ENCODE measurements at regions not wholly inside any gene's neighbourhood (a gene's known extent, or its start where the extent isn't known, plus 50 kb on each side); places are given as distances from the start of the nearest gene placed in this dataset.

GRCh38 chr11:98431463-98432359 lies 589.0 kb upstream of the CNTN5 start:
- TF ChIP-seq POLR2AphosphoS5 (IDR thresholded peaks at IDR 0.05), result no peak
- no peak for TF ChIP-seq CTCF (IDR thresholded peaks at IDR 0.05)
- no peak for TF ChIP-seq POLR2A (IDR thresholded peaks at IDR 0.05)
- TF ChIP-seq EP300 (IDR thresholded peaks at IDR 0.05; ENCODE audit: low read depth), result no peak
